SU-DHL-6 (cell line): ENCODE measurements at regions not wholly inside any gene's neighbourhood (a gene's known extent, or its start where the extent isn't known, plus 50 kb on each side); places are given as distances from the start of the nearest gene placed in this dataset.
"Not testable (repeated sequence)": the region's sequence is repeated elsewhere in the genome, so short reads cannot be mapped to it uniquely, and the experiment has no call there.

Experiments used
- EZH2phosphoT487 ChIP-seq: fragments of 200-600 bp; sonication (generic), shearing (Covaris generic); conservative IDR thresholded peaks from 2 replicates; pipeline ENCODE4 v1.6.1; 2018; ENCODE audit warnings: mild to moderate bottlenecking, antibody characterized with exemption, low read length, moderate library complexity, mixed read lengths
- TF ChIP-seq, protein P1 (sequence below): fragments of 200-600 bp; sonication (generic); IDR thresholded peaks from one replicate; pipeline ENCODE4 v1.5.1; 2017; ENCODE audit warnings: antibody characterized with exemption, mild to moderate bottlenecking, low read length, moderate library complexity; ENCODE audit not compliant: insufficient read depth, poor library complexity, severe bottlenecking

GRCh38 chr6:68160812-68161211 is 474.3 kb upstream of the ADGRB3 start:
- TF ChIP-seq, protein P1, sequence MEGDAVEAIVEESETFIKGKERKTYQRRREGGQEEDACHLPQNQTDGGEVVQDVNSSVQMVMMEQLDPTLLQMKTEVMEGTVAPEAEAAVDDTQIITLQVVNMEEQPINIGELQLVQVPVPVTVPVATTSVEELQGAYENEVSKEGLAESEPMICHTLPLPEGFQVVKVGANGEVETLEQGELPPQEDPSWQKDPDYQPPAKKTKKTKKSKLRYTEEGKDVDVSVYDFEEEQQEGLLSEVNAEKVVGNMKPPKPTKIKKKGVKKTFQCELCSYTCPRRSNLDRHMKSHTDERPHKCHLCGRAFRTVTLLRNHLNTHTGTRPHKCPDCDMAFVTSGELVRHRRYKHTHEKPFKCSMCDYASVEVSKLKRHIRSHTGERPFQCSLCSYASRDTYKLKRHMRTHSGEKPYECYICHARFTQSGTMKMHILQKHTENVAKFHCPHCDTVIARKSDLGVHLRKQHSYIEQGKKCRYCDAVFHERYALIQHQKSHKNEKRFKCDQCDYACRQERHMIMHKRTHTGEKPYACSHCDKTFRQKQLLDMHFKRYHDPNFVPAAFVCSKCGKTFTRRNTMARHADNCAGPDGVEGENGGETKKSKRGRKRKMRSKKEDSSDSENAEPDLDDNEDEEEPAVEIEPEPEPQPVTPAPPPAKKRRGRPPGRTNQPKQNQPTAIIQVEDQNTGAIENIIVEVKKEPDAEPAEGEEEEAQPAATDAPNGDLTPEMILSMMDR: not testable (repeated sequence)
- TF ChIP-seq EZH2phosphoT487: not testable (repeated sequence)
